ENCODE measurements at regions not wholly inside any gene's neighbourhood (a gene's known extent, or its start where the extent isn't known, plus 50 kb on each side); places are given as distances from the start of the nearest gene placed in this dataset.

DNA sequence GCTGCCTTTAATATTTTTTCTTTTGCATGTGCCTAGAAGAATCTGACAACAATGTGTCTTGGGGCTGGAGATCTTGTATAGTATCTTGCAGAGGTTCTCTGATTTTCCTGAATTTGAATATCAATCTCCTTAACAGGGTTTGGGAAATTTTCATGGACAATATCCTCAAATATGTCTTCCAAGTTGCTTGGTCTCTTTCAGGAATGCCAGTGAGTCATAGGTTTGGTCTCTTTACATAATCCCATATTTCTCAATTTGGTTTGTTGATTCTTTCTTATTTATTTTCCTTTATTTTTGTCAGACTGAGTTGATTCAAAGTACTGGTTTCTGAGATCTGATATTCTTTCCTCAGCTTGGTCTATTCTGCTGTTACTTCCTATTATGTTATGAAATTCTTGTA lies 208.7 kb upstream of the GLI3 start:
- Histone ChIP-seq H3K27me3 (ENCODE audit: low read length) (no peaks in the 10 kb centered on the region), H2AFZ (ENCODE audit: low read depth, low read length, severe bottlenecking) (no peak overlapping the region), H3K9ac (ENCODE audit: low read length) (no peak overlapping the region), H3K36me3 (ENCODE audit: low read length) (no peaks in the 10 kb centered on the region), H3F3A (ENCODE audit: insufficient read depth) (no peaks in the 10 kb centered on the region), H3K9me2 (replicated peaks; ENCODE audit: insufficient read depth, low read length) (no peaks in the 10 kb centered on the region), H3K79me2 (ENCODE audit: insufficient read depth, low read length) (no peaks in the 10 kb centered on the region), H3K9me3 (ENCODE audit: insufficient read depth, low read length) (no peaks in the 10 kb centered on the region), H3K4me2 (ENCODE audit: low read depth, low read length, poor library complexity, severe bottlenecking) (no peak overlapping the region), H3K27ac (ENCODE audit: low read depth, low read length) (no peak overlapping the region), H4K20me1 (ENCODE audit: low read depth, low read length) (no peaks in the 10 kb centered on the region), H3K4me3 (ENCODE audit: insufficient read depth, low read length, poor library complexity, severe bottlenecking) (no peak overlapping the region)
- no peak for TF ChIP-seq EZH2phosphoT487 (conservative IDR thresholded peaks at IDR 0.05; ENCODE audit: low read length)
- TF ChIP-seq, protein P1, sequence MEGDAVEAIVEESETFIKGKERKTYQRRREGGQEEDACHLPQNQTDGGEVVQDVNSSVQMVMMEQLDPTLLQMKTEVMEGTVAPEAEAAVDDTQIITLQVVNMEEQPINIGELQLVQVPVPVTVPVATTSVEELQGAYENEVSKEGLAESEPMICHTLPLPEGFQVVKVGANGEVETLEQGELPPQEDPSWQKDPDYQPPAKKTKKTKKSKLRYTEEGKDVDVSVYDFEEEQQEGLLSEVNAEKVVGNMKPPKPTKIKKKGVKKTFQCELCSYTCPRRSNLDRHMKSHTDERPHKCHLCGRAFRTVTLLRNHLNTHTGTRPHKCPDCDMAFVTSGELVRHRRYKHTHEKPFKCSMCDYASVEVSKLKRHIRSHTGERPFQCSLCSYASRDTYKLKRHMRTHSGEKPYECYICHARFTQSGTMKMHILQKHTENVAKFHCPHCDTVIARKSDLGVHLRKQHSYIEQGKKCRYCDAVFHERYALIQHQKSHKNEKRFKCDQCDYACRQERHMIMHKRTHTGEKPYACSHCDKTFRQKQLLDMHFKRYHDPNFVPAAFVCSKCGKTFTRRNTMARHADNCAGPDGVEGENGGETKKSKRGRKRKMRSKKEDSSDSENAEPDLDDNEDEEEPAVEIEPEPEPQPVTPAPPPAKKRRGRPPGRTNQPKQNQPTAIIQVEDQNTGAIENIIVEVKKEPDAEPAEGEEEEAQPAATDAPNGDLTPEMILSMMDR (IDR thresholded peaks at IDR 0.05; ENCODE audit: insufficient read depth, low read length, poor library complexity, severe bottlenecking): no peak

GRCh38 chr7:42440951-42441350 lies 203.9 kb upstream of the GLI3 start:
- Histone ChIP-seq H3F3A (ENCODE audit: insufficient read depth) (no peaks in the 10 kb centered on the region), H3K79me2 (ENCODE audit: insufficient read depth, low read length) (no peaks in the 10 kb centered on the region), H3K9me3 (ENCODE audit: insufficient read depth, low read length) (no peaks in the 10 kb centered on the region), H3K9me2 (replicated peaks; ENCODE audit: insufficient read depth, low read length) (no peaks in the 10 kb centered on the region), H3K27ac (ENCODE audit: low read depth, low read length) (no peak overlapping the region), H4K20me1 (ENCODE audit: low read depth, low read length) (no peaks in the 10 kb centered on the region), H2AFZ (ENCODE audit: low read depth, low read length, severe bottlenecking) (no peak overlapping the region), H3K27me3 (ENCODE audit: low read length) (no peaks in the 10 kb centered on the region), H3K4me3 (ENCODE audit: insufficient read depth, low read length, poor library complexity, severe bottlenecking) (no peak overlapping the region), H3K4me2 (ENCODE audit: low read depth, low read length, poor library complexity, severe bottlenecking) (no peak overlapping the region), H3K9ac (ENCODE audit: low read length) (no peak overlapping the region), H3K36me3 (ENCODE audit: low read length) (no peaks in the 10 kb centered on the region)
- TF ChIP-seq, protein P1 (IDR thresholded peaks at IDR 0.05; ENCODE audit: insufficient read depth, low read length, poor library complexity, severe bottlenecking): no peak
- no peak for TF ChIP-seq EZH2phosphoT487 (conservative IDR thresholded peaks at IDR 0.05; ENCODE audit: low read length)

DNA sequence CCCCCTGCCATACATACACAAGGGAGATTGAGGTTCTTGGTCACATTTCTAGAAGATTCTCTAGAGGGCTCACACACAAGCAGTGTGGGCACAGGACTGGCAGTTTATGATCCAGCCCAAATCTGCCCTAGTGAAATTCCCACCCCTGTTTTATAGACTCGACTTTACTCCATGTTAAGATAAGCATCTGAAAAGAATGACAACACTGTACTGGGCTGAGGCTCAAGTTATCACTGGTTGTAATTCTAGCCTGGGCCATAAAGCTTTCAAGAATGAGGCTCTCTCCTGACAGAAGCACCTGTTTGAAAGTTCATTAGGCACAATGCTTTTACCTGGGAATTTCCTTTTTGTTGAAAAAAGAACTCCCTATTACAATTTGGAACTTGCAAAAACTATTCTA lies 195.6 kb upstream of the GLI3 start:
- H3K4me2 ChIP-seq (ENCODE audit: low read depth, low read length, poor library complexity, severe bottlenecking): no peak overlapping the region
- no peak overlapping the region for H3K9ac ChIP-seq (ENCODE audit: low read length)
- TF ChIP-seq, protein P1 (IDR thresholded peaks at IDR 0.05; ENCODE audit: insufficient read depth, low read length, poor library complexity, severe bottlenecking): no peak
- TF ChIP-seq EZH2phosphoT487 (conservative IDR thresholded peaks at IDR 0.05; ENCODE audit: low read length): no peak
- H3K27ac ChIP-seq (ENCODE audit: low read depth, low read length): no peak overlapping the region
- no peaks in the 10 kb centered on the region for H3K79me2 ChIP-seq (ENCODE audit: insufficient read depth, low read length)
- no peaks in the 10 kb centered on the region for H3K9me2 ChIP-seq (replicated peaks; ENCODE audit: insufficient read depth, low read length)
- H2AFZ ChIP-seq (ENCODE audit: low read depth, low read length, severe bottlenecking): no peak overlapping the region
- no peaks in the 10 kb centered on the region for H3K9me3 ChIP-seq (ENCODE audit: insufficient read depth, low read length)
- H3K36me3 ChIP-seq (ENCODE audit: low read length): no peaks in the 10 kb centered on the region
- no peaks in the 10 kb centered on the region for H4K20me1 ChIP-seq (ENCODE audit: low read depth, low read length)
- H3K27me3 ChIP-seq (ENCODE audit: low read length): no peaks in the 10 kb centered on the region
- no peak overlapping the region for H3K4me3 ChIP-seq (ENCODE audit: insufficient read depth, low read length, poor library complexity, severe bottlenecking)
- H3F3A ChIP-seq (ENCODE audit: insufficient read depth): no peaks in the 10 kb centered on the region

Data from SU-DHL-6 (cell line).